ENCODE measurements at regions not wholly inside any gene's neighbourhood (a gene's known extent, or its start where the extent isn't known, plus 50 kb on each side); places are given as distances from the start of the nearest gene placed in this dataset.

DNA sequence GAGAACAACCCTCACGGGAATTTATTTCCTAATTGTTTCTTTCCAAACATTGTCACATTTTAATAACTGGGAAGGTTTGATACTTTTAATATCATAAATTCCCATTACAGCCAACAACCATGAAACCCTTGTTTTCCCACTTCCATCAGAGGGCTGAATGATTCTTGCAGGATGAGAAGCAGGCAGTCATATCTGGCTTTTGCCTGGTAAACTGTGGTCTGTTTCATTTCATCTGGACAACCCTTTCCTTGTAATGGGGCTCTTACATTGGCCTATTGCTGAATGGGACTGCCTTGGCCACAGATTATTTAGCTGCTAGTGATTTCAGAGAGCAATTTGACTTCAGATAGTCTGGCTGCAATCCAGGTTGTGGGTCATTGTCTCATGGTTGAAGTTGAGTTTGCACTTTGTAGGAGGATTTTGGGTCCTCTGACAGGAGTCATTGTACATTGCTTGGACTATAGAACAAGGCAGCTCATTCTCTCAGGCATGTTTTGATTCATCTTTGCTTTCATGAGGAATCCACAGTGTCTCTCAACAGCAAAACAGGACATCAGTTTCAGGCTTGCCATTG lies 754.9 kb upstream of the TSPY4 start (continued):
- no peak for TF ChIP-seq ARID4A (CRISPR knock-in tag; IDR thresholded peaks at IDR 0.05; ENCODE audit: borderline replicate concordance)
- TF ChIP-seq JARID2 (CRISPR knock-in tag; IDR thresholded peaks at IDR 0.05; ENCODE audit: insufficient replicate concordance) = no peak
- no peak for TF ChIP-seq CHCHD3 (CRISPR knock-in tag; IDR thresholded peaks at IDR 0.05)
- no peak for TF ChIP-seq ZNF282 (IDR thresholded peaks at IDR 0.05; ENCODE audit: partially characterized antibody)
- no peak for TF ChIP-seq STAT5B (CRISPR knock-in tag; IDR thresholded peaks at IDR 0.05)
- no peak for TF ChIP-seq ZMYM2 (CRISPR knock-in tag; IDR thresholded peaks at IDR 0.05)
- TF ChIP-seq, protein P1, sequence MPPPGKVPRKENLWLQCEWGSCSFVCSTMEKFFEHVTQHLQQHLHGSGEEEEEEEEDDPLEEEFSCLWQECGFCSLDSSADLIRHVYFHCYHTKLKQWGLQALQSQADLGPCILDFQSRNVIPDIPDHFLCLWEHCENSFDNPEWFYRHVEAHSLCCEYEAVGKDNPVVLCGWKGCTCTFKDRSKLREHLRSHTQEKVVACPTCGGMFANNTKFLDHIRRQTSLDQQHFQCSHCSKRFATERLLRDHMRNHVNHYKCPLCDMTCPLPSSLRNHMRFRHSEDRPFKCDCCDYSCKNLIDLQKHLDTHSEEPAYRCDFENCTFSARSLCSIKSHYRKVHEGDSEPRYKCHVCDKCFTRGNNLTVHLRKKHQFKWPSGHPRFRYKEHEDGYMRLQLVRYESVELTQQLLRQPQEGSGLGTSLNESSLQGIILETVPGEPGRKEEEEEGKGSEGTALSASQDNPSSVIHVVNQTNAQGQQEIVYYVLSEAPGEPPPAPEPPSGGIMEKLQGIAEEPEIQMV (CRISPR knock-in tag; IDR thresholded peaks at IDR 0.05; ENCODE audit: low read depth) = no peak
- no peak for TF ChIP-seq ZNF350 (CRISPR knock-in tag; IDR thresholded peaks at IDR 0.05; ENCODE audit: borderline replicate concordance, low read depth)
- no peak for TF ChIP-seq KLF11 (CRISPR knock-in tag; IDR thresholded peaks at IDR 0.05)
- TF ChIP-seq, protein P2, sequence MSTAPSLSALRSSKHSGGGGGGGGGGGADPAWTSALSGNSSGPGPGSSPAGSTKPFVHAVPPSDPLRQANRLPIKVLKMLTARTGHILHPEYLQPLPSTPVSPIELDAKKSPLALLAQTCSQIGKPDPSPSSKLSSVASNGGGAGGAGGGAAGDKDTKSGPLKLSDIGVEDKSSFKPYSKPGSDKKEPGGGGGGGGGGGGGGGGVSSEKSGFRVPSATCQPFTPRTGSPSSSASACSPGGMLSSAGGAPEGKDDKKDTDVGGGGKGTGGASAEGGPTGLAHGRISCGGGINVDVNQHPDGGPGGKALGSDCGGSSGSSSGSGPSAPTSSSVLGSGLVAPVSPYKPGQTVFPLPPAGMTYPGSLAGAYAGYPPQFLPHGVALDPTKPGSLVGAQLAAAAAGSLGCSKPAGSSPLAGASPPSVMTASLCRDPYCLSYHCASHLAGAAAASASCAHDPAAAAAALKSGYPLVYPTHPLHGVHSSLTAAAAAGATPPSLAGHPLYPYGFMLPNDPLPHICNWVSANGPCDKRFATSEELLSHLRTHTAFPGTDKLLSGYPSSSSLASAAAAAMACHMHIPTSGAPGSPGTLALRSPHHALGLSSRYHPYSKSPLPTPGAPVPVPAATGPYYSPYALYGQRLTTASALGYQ (CRISPR knock-in tag; IDR thresholded peaks at IDR 0.05) = no peak
- no peak for TF ChIP-seq GZF1 (CRISPR knock-in tag; IDR thresholded peaks at IDR 0.05)

All from HepG2 (cell line).